Spleen (tissue), 7 donors: ENCODE measurements at regions not wholly inside any gene's neighbourhood (a gene's known extent, or its start where the extent isn't known, plus 50 kb on each side); places are given as distances from the start of the nearest gene placed in this dataset.

Experiments used
- CTCF ChIP-seq, 11 experiments: fragments of 200-600 bp in 7 of 11; fragments of 450-650 bp in 4 of 11; sonication (generic) in 4 of 11; IDR thresholded peaks in 8 of 11; conservative IDR thresholded peaks in 3 of 11; 1 replicate in 7 of 11; 2 replicates in 4 of 11; pipeline versions ENCODE4 v1.4.0 to v1.8.0; 2016 to 2021; ENCODE audit warnings: antibody characterized with exemption in 11 of 11, inconsistent platforms in 4 of 11, mild to moderate bottlenecking in 1 of 11
- POLR2A ChIP-seq, 3 donors: fragments of 450-650 bp; IDR thresholded peaks; one replicate each; pipeline ENCODE4 v1.5.1; 2017; ENCODE audit warnings: antibody characterized with exemption in 3 of 3, mild to moderate bottlenecking in 1 of 3
- donor health status: DM: no; HTN: no; CAD: no; lungs with moderate emphysema.
- donor health status: DM: no; HTN: no; CAD: no.
- donor health status: DM: no; HTN: no; CAD: no.

DNA sequence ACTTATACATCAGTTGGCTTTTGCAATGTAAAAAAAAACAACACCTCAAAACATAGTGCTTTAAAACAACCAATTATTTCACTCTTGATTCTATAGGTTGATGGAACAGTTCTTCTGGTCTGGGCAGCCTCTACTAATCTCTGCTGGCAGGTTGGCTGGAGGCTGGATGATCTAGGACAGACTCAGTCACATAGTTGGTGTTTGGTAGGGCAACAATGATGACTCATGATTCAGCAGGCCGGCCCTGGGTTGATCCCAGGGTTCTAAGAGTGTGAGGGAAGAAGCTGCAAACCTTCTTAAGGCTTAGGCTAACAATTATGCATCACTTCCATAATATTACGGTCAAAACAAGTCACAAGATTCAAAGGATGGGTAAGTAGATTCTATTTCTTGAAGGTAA is 558.2 kb downstream of the ZNF674 start:
- TF ChIP-seq POLR2A (IDR thresholded peaks at IDR 0.05) (no peak), CTCF (IDR thresholded peaks at IDR 0.05 in 8 of 11, conservative IDR thresholded peaks at IDR 0.05 in 3 of 11) (no peak)
